NOMO-1 (cell line): ENCODE measurements at regions not wholly inside any gene's neighbourhood (a gene's known extent, or its start where the extent isn't known, plus 50 kb on each side); places are given as distances from the start of the nearest gene placed in this dataset.
"Not testable (repeated sequence)": the region's sequence is repeated elsewhere in the genome, so short reads cannot be mapped to it uniquely, and the experiment has no call there.

ENCODE experiments used
- DNase-seq, 2 experiments: peaks; one replicate each; lab custom pipeline; 2025; ENCODE audit not compliant: unreplicated experiment in 2 of 2; lab: John Stamatoyannopoulos, UW

GRCh38 chr11:39462506-39462905 lies 1996.9 kb downstream of the LRRC4C start:
- DNase-seq: no peak

GRCh38 chr11:39461066-39461465 lies 1998.4 kb downstream of the LRRC4C start:
- DNase-seq: no peak

GRCh38 chr11:39459606-39460005 lies 1999.8 kb downstream of the LRRC4C start:
- no peak for DNase-seq

- DNase-seq: no peak
Observed at GRCh38 chr11:39458481-39458880, 2001.0 kb downstream of the LRRC4C start.

DNA sequence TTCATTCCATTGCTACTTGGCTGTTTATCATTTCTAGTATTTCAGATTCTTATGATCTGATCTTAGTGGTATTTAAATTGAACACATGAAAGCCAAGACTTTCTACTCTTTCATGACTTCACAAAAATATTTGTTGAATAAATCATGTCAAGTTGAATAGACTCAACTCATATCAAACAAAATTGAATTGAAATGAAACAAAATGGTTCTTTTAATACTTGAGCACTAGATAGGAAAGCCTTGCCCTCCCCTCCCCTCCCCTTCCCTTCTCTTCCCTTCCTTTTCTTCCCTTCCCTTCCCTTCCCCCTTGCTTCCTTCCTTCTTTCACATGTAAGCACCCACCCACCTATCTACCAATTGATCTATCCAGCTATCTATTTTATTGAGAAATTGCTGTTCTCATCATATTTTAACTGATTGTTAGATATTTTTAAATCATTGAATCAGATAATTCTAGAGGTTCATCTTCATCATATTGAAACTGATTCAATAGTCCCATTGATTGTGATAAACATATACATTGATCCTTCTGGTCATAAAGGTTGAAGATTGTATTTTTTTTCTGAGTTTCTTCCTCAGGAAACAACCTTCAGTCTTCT lies 2015.9 kb downstream of the LRRC4C start:
- no peak for DNase-seq

DNA sequence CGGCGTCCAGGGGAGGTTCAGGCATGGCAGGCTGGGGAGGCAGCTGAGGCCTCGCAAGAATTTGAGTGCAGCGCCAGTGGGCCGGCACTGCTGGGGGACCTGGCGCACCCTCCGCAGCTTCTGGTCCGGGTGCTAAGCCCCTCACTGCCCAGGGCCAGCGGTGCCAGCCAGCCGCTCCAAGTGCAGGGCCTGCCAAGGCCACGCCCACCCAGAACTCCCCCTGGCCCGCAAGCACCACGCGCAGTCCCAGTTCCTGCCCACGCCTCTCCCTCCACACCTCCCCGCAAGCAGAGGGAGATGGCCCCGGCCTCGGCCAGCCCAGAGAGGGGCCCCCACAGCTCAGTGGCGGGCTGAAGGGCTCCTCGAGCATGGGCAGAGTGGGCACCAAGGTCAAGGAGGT lies 2017.3 kb downstream of the LRRC4C start:
- no peak for DNase-seq

DNA sequence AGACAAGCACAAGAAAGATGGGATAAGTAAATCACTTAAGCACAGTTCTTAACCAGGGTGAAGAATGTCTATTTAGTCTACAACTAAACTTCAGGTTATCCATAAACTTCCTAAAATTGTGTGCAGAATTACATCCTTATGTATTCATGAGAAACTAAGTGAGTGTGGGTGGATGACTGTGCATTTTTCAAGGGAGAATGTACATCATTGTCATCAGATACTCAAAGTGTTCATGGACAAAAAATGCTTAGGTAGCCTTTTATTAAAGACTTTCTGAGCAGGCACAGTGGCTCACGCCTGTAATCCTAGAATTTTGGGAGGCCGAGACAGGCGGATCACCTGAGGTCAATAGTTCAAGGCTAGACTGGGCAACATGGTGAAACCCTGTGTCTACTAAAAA lies 2023.8 kb downstream of the LRRC4C start:
- no peak for DNase-seq

DNA sequence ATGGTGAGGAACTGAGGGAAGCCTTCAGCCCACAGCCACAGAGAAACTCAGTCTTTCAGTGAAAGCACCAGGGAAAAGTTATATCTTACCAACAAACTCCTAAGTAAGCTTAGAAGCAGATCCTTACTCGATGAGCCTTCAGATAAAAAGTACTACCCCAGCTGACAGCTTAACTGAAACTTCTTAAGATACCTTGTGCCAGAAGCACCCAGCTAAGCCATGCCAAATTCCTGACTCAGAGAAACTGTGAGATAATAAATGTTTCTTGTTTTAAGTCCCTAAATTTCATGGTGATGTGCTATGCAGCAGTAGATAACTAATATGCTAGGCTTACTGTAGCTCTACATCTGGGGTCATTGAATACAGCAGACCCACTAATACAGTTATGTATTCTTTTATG lies 2025.0 kb downstream of the LRRC4C start:
- DNase-seq: no peak

- no peak for DNase-seq
Observed at GRCh38 chr11:39432929-39433328, 2026.5 kb downstream of the LRRC4C start.

- DNase-seq: no peak
Observed at GRCh38 chr11:39425226-39425625, 2034.2 kb downstream of the LRRC4C start.

GRCh38 chr11:39412117-39412516 lies 2047.3 kb downstream of the LRRC4C start:
- no peak for DNase-seq

- DNase-seq: no peak
Observed at GRCh38 chr11:39385911-39386310, 2073.5 kb downstream of the LRRC4C start.

DNA sequence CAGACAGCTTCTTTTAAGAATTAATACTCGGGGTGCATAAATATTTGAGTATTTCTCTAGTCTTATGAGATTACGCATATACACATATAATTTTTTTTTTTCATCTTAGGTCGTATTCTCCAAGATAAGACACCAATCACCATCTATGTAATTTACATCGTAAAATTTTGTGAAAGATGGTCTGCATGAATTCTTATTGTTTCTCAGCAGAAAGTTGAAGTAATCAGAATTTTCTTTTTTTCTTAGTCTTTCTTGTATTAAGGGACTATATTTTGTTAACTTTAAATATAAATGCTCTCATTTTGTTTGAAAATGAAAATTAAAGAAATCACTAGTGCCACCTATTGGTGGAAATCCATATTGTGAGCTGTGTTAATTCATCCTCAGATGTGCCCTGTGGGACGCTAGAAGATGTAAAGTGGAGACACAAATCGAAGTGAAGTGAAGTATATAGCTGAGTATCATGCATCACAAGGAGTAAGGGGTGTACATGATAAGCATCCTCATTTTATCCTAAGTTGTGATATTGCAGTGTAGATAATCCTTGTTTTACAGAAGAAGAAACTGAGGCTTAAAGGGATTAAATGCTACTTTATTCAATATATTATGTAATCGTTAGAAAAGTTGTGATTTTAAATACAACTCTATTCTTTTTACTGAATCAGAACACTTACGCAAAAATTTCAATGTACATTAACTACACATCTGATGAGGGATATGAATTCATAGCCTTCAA lies 2084.3 kb downstream of the LRRC4C start:
- DNase-seq: peak in 1 of 2 experiments; percentile 13

DNA sequence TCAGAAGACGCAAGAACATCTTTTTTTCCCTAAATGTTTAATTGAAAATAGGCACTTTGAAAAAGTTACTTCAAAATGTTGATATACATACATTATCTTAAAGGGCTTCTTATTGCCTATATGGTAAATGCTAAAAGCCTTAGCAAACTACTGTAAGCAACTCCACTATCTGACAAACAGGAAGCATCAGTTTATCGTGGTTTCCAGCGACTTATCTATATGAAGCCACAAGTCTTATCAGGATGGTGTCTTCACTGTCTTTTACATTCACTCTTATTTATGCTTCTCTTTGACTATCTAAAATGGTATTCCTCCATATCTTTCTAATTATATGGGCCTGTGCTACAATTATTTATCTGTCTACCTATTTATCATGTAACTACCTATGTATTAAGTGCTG lies 2091.9 kb downstream of the LRRC4C start:
- no peak for DNase-seq

DNA sequence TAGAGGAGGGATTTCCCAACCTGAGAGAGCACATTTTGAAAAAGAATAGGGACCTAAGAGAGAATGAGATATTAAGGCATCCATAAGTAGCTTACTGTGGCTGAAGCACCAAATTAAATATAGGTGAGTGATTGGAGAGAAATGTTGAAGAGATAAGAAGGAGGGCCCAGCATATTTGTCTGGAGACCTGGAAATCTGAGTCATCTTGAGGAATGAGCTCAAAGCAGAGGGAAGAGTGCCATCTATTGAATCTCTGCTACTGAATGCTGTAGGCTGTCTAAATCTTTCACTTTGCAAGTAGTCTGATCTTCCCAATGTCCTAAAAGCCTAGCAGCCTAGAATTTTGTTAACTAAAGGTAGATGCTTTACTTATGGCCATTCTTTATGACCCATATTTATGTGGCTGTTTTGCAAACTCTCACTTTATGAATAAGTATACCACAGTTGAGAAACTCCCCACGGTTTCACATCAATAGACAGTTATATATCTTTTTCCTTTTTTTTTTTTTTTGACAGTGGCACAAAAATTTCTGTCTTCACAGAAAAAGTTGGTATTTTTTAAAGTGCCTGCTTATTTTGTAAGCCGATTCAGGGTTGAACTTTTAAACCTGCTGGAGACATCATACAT lies 2093.5 kb downstream of the LRRC4C start:
- no peak for DNase-seq

- DNase-seq: no peak
Observed at GRCh38 chr11:39363571-39363970, 2095.9 kb downstream of the LRRC4C start.

DNA sequence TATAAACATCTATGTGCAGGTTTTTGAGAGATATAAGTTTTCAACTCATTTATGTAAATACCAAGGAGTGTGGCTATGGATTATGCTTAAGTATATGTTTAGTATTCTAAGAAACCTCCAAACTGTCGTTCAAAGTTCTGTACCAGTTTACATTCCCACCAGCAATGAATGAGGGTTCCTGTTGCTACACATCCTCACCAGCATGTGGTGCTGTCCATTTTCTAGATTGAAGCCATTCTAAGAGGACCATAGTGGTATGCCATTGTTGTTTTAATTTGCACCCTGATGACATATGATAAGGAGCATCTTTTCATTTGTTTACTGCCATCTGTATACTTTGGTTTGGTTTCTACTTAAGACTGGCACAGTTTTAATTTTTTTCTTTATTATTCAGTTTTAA lies 2097.9 kb downstream of the LRRC4C start:
- DNase-seq: no peak

DNA sequence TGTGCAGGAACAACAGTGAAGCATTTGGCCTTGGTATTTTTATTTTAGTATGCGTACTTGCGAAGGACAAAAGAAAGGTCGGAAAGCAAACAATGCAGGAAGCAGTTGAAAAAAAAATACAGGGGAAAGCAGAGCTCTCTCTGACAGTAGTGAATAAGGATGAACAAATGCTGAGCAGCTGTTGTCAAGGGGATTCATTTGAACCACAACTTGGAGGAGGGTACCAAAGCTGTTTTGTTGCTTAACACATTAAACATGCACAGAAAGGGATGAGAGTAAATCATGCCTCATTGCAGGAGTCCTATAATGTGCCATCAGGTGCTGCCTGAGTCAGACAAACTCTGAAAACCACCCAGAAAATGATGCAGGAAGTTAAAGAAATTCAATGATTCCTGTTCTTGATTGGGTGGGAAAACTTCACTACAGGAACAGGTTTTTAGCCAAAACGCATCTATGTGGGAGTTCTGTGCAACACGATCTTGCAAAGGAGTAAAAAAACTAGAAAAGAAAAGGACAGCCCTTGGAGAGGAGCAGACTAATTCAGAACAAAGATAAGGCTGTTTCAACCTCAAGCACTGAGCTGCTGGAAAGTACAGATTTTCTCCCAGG lies 2113.5 kb downstream of the LRRC4C start:
- no peak for DNase-seq

- DNase-seq: no peak
Observed at GRCh38 chr11:39341461-39341860, 2118.0 kb downstream of the LRRC4C start.

GRCh38 chr11:39333006-39333405 lies 2126.4 kb downstream of the LRRC4C start:
- not testable (repeated sequence) for DNase-seq

DNA sequence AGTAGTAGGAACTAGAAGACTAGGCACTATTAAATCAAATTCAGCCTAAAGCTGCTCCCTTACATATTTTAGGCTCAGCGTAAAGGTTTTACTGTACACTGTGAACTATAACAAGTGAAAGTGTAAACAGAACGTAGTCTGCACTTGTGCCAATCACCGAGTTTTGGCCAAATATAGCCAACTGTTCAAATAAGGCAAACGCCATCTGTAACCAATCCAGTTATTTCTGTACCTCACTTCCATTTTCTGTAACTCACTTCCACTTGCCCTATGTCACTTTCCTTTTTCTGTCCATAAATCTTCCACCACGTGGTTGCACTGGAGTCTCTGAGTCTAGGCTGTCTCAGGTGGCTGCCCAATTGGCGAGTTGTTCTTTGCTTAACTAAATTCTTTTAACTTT lies 2132.2 kb downstream of the LRRC4C start:
- no peak for DNase-seq

GRCh38 chr11:39311888-39312287 lies 2147.6 kb downstream of the LRRC4C start:
- DNase-seq: not testable (repeated sequence)
